Natural killer cell (primary cell): ENCODE measurements at regions not wholly inside any gene's neighbourhood (a gene's known extent, or its start where the extent isn't known, plus 50 kb on each side); places are given as distances from the start of the nearest gene placed in this dataset.

Experiments
- ATAC-seq, 3 donors: fragments of 150-1000 bp in 2 of 3; fragments of 200-7000 bp in 1 of 3; cut with Tn5 transposase; 1 replicate in 1 of 3; 2 replicates in 2 of 3; pipeline ENCODE4 v1.10.0; 2021; ENCODE audit warnings: mild to moderate bottlenecking in 2 of 3, moderate library complexity in 2 of 3
- DNase-seq, 2 donors: peaks; one replicate each; pipeline versions ENCODE4 v3.0.0 to v3.0.0-alpha.2; 2013 to 2021; ENCODE audit warnings: mixed read lengths in 1 of 2
- H3K27ac ChIP-seq: one replicate; pipeline ENCODE4 v1.5.1; 2013; ENCODE audit warnings: mild to moderate bottlenecking, low read length
- H3K27me3 ChIP-seq: one replicate; pipeline ENCODE4 v1.6.1; 2013; ENCODE audit warnings: low read length; ENCODE audit not compliant: control insufficient read depth, insufficient read depth
- H3K36me3 ChIP-seq: one replicate; pipeline ENCODE4 v1.6.1; 2013; ENCODE audit warnings: low read length; ENCODE audit not compliant: control insufficient read depth, insufficient read depth
- H3K4me1 ChIP-seq: one replicate; pipeline ENCODE4 v1.6.1; 2013; ENCODE audit warnings: low read length; ENCODE audit not compliant: control insufficient read depth, insufficient read depth
- H3K4me3 ChIP-seq: one replicate; pipeline ENCODE4 v1.5.1; 2013; ENCODE audit warnings: low read length
- H3K9me3 ChIP-seq: one replicate; pipeline ENCODE4 v1.6.1; 2013; ENCODE audit warnings: low read length; ENCODE audit not compliant: control insufficient read depth, insufficient read depth
- H3K27ac Mint-ChIP-seq, 2 donors: one replicate each; pipeline ENCODE4 v1.8.0; 2022; ENCODE audit warnings: mild to moderate bottlenecking in 2 of 2, mixed read lengths in 2 of 2, moderate library complexity in 1 of 2
- H3K27me3 Mint-ChIP-seq, 2 donors: one replicate each; pipeline ENCODE4 v1.8.0; 2022; ENCODE audit warnings: low read depth in 2 of 2, mixed read lengths in 2 of 2
- H3K36me3 Mint-ChIP-seq: one replicate; pipeline ENCODE4 v1.8.0; 2022; ENCODE audit warnings: mixed read lengths
- H3K4me1 Mint-ChIP-seq, 2 donors: one replicate each; pipeline ENCODE4 v1.8.0; 2022; ENCODE audit warnings: mixed read lengths in 2 of 2
- H3K4me3 Mint-ChIP-seq: one replicate; pipeline ENCODE4 v1.8.0; 2022; ENCODE audit warnings: mild to moderate bottlenecking, moderate library complexity, mixed read lengths
- H3K9me3 Mint-ChIP-seq, 2 donors: one replicate each; pipeline ENCODE4 v1.8.0; 2022; ENCODE audit warnings: mixed read lengths in 2 of 2
- CTCF ChIP-seq: fragments of 200-600 bp; IDR thresholded peaks from one replicate; pipeline ENCODE4 v1.8.0; 2022; ENCODE audit warnings: antibody characterized with exemption
- WGBS: methylation state at CpG from one replicate; pipeline ENCODE4 v1.1.7; 2013; ENCODE audit warnings: missing lambda C conversion rate; ENCODE audit not compliant: insufficient coverage; 5-methylcytosine and 5-hydroxymethylcytosine counted together
- intact Hi-C: fragments of 100-400 bp; cut with micrococcal nuclease; formaldehyde crosslinking; loops from one replicate; pipeline ENCODE4 v1.14.2; 2022

DNA sequence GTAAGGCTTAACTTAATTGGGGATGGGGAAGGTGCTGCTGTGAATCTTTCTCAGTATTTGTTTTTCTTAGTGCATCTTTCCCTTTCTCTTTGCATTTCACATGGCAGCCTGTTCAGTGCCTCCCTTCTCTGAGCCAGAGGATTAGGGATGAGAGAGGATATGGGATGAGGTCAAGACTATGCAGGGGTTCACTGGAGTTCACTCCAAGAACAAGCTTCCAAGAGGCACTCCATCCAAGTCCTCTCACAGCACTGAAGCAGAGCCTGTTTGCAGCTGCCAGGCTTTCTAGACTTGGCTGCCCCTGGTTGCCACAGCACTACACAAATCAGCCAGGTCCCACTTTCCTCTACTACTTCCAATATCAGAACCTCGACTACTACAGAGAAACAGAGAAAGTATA, 80.3 kb upstream of the GYPC start:
- TF ChIP-seq CTCF, result no peak
- H3K36me3 ChIP-seq, result no peaks in the 10 kb centered on the region
- Mint-ChIP-seq H3K27me3 (peaks cover 5 to 34% of the 10 kb centered on the region in 2 donors), H3K36me3 (no peaks in the 10 kb centered on the region), H3K27ac (no peak overlapping the region), H3K4me1 (no peaks in the 10 kb centered on the region), H3K4me3 (no peak overlapping the region), H3K9me3 (no peaks in the 10 kb centered on the region)
- H3K9me3 ChIP-seq, result no peaks in the 10 kb centered on the region
- DNase-seq (no peak), ATAC-seq (no peak)
- H3K4me1 ChIP-seq, result no peaks in the 10 kb centered on the region
- WGBS, result 100% methylated on average over 1 of the region's 1 CpG
- intact Hi-C loops, result no loop called here
- no peak overlapping the region for H3K4me3 ChIP-seq
- H3K27me3 ChIP-seq, result no peaks in the 10 kb centered on the region
- H3K27ac ChIP-seq, result no peak overlapping the region

- intact Hi-C loops, result no loop called here
- Histone ChIP-seq H3K36me3 (no peaks in the 10 kb centered on the region), H3K4me3 (no peak overlapping the region), H3K4me1 (no peaks in the 10 kb centered on the region), H3K9me3 (no peaks in the 10 kb centered on the region), H3K27me3 (no peaks in the 10 kb centered on the region), H3K27ac (no peak overlapping the region)
- Mint-ChIP-seq H3K27ac (no peak overlapping the region), H3K36me3 (no peaks in the 10 kb centered on the region), H3K9me3 (no peaks in the 10 kb centered on the region), H3K4me1 (no peaks in the 10 kb centered on the region), H3K4me3 (no peak overlapping the region), H3K27me3 (peaks cover 2 to 23% of the 10 kb centered on the region in 2 donors)
- 90% methylated on average over 9 of the region's 9 CpGs for WGBS
- TF ChIP-seq CTCF, result no peak
- ATAC-seq, result no peak
- DNase-seq, result no peak
These were observed 76.1 kb upstream of the GYPC start for GRCh38 chr2:126579868-126580267.

DNA sequence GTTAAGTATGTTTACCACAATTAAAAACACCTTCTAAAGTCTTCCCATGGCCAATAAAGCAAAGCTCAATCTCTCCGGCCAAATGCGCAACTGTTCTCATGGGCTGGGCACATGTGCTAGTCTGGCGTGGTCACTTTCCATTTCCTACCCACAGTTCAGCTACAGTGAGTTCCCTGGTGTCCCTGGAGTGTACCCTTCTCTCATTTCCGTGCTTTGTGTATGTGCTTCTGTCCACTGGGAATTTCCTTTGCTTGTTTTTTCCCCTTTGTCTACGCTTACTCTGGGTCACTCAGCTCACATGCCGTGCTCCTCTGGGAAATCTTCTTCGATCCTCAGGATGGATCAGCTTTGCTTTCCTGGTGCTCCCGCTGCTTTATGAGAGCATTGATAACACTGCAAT, 69.6 kb upstream of the GYPC start:
- no peaks in the 10 kb centered on the region for H3K9me3 ChIP-seq
- H3K27ac Mint-ChIP-seq, result no peak overlapping the region

More for the DNA sequence above, 69.6 kb upstream of the GYPC start:
- no peaks in the 10 kb centered on the region for H3K4me1 Mint-ChIP-seq
- intact Hi-C loops, result no loop called here
- ATAC-seq (no peak), DNase-seq (no peak)
- peaks cover 13 to 24% of the 10 kb centered on the region in 2 donors for H3K27me3 Mint-ChIP-seq
- no peaks in the 10 kb centered on the region for H3K27me3 ChIP-seq
- TF ChIP-seq CTCF, result no peak
- 79% methylated on average over 8 of the region's 8 CpGs for WGBS
- H3K9me3 Mint-ChIP-seq, result no peaks in the 10 kb centered on the region
- H3K36me3 ChIP-seq, result no peaks in the 10 kb centered on the region
- H3K4me1 ChIP-seq, result no peaks in the 10 kb centered on the region
- H3K36me3 Mint-ChIP-seq, result no peaks in the 10 kb centered on the region
- H3K4me3 Mint-ChIP-seq, result no peak overlapping the region
- H3K4me3 ChIP-seq, result no peak overlapping the region
- no peak overlapping the region for H3K27ac ChIP-seq
